Activated naive CD8-positive, alpha-beta T cell (primary cell): ENCODE measurements at regions not wholly inside any gene's neighbourhood (a gene's known extent, or its start where the extent isn't known, plus 50 kb on each side); places are given as distances from the start of the nearest gene placed in this dataset.

Source experiments
- H3K27ac Mint-ChIP-seq: one replicate; pipeline ENCODE4 v1.8.0; 2021; ENCODE audit warnings: mixed read lengths
- H3K27me3 Mint-ChIP-seq: one replicate; pipeline ENCODE4 v1.8.0; 2021; ENCODE audit warnings: mixed read lengths
- H3K36me3 Mint-ChIP-seq: one replicate; pipeline ENCODE4 v1.8.0; 2021; ENCODE audit warnings: mixed read lengths
- H3K4me1 Mint-ChIP-seq: one replicate; pipeline ENCODE4 v1.8.0; 2021; ENCODE audit warnings: low read depth, mixed read lengths
- H3K4me3 Mint-ChIP-seq: one replicate; pipeline ENCODE4 v1.8.0; 2021; ENCODE audit warnings: mild to moderate bottlenecking, mixed read lengths
- H3K9me3 Mint-ChIP-seq: one replicate; pipeline ENCODE4 v1.8.0; 2021; ENCODE audit warnings: low read depth, mixed read lengths

- Mint-ChIP-seq H3K36me3 (no peaks in the 10 kb centered on the region), H3K4me3 (no peak overlapping the region), H3K27ac (no peak overlapping the region), H3K27me3 (no peaks in the 10 kb centered on the region), H3K9me3 (peaks cover 26% of the 10 kb centered on the region), H3K4me1 (no peaks in the 10 kb centered on the region)
Measured at GRCh38 chr18:65146482-65147021, 604.3 kb upstream of the CDH7 start.

DNA sequence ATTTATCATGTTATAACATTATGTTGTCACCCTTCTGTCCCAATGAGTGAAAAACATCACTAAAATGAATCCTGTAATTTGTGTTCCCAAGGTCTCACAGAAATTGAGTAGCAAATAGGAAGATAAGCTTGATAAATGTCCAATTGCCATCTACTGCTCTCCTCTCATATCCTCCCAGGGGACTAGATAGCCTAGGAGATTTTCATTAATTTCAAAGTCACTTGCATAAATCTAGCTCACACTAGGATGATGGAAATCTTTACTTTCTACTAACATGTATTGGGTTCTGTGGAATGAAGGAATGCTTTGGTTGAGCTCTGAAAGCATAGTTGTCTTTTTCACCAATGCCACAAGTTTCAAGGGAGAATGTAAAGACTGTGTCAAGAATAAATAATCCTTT, 605.5 kb upstream of the CDH7 start:
- Mint-ChIP-seq H3K4me1 (no peaks in the 10 kb centered on the region), H3K27me3 (no peaks in the 10 kb centered on the region), H3K36me3 (no peaks in the 10 kb centered on the region), H3K27ac (no peak overlapping the region), H3K9me3 (peaks cover 22% of the 10 kb centered on the region), H3K4me3 (no peak overlapping the region)

DNA sequence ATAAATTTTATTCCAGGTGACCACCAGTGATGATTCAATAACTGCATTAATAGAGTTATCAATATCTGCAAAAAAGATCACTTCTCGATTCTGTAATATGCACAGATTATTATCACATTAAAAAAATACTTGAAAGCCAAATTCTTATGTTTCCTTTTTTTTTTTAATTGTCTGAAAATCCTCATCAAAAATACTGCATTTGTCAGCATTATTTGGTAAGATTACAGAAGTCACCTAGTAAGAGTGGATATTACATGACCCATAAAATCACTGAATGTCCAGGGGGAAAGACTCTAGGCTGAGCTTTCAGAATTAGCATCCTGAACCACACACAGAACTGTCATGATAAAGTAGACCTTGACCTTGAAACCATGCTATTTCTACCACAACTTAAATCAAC, 617.2 kb upstream of the CDH7 start:
- Mint-ChIP-seq H3K36me3 (no peaks in the 10 kb centered on the region), H3K9me3 (peaks cover 21% of the 10 kb centered on the region), H3K27ac (no peak overlapping the region), H3K27me3 (no peaks in the 10 kb centered on the region), H3K4me1 (no peaks in the 10 kb centered on the region), H3K4me3 (no peak overlapping the region)

DNA sequence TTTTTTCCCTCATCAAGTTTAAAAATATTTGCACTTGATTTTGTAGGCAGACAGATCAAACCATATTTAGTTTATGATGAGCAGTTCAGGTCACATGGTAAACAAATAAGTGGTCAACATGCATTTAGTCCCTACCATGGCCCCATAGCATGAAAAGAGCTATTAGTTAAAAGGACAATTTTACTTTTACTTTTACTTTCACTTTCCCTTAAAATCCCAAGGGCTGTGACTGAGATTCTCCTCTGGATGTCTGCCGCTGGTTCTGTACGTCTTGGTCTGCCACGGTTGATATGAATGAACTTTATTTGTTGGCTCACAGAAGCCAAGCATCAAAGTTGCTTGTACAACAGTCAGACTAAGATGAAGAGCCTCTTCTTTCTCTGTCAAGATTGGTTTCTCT, 626.2 kb upstream of the CDH7 start:
- H3K9me3 Mint-ChIP-seq, result peaks cover 14% of the 10 kb centered on the region
- no peak overlapping the region for H3K27ac Mint-ChIP-seq
- H3K27me3 Mint-ChIP-seq, result no peaks in the 10 kb centered on the region
- H3K4me3 Mint-ChIP-seq, result no peak overlapping the region
- no peaks in the 10 kb centered on the region for H3K4me1 Mint-ChIP-seq
- no peaks in the 10 kb centered on the region for H3K36me3 Mint-ChIP-seq

- H3K27me3 Mint-ChIP-seq, result no peaks in the 10 kb centered on the region
- H3K9me3 Mint-ChIP-seq, result peaks cover 15% of the 10 kb centered on the region
- H3K4me3 Mint-ChIP-seq, result no peak overlapping the region
- H3K27ac Mint-ChIP-seq, result no peak overlapping the region
- no peaks in the 10 kb centered on the region for H3K4me1 Mint-ChIP-seq
- H3K36me3 Mint-ChIP-seq, result no peaks in the 10 kb centered on the region
Measured at GRCh38 chr18:65103864-65104263, 646.9 kb upstream of the CDH7 start.

- Mint-ChIP-seq H3K27ac (no peak overlapping the region), H3K9me3 (peaks cover 11% of the 10 kb centered on the region), H3K27me3 (no peaks in the 10 kb centered on the region)
Measured at GRCh38 chr18:65093346-65093745, 657.5 kb upstream of the CDH7 start.

DNA sequence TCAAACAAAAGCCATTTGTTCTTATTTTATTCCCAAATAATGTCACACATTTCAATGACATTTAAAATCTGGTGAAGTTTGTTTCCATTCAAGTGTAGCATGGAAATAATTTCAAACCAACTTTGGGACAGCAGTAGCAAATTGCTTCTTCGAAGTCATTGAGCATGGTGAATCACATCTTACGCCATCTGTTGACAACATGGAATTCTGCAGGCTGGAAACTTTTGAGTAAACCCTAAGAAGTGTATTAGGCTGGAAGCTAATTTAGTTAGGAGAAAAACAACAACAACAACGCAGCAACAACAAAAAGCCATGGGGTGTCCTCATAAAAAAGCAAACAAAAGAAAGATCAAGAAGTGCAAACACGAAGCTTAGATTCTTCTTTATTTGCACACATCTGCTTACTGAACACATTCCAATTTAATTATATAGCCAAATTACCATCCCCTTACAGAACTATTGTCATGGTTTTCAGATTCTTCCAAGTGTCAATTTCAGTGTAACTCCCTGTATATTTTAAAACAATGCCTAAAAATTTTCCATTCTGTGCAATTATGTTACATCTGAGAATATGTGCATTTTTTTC, 659.0 kb upstream of the CDH7 start:
- no peaks in the 10 kb centered on the region for H3K27me3 Mint-ChIP-seq
- no peaks in the 10 kb centered on the region for H3K36me3 Mint-ChIP-seq
- peaks cover 11% of the 10 kb centered on the region for H3K9me3 Mint-ChIP-seq
- H3K4me1 Mint-ChIP-seq, result no peaks in the 10 kb centered on the region
- H3K27ac Mint-ChIP-seq, result no peak overlapping the region
- no peak overlapping the region for H3K4me3 Mint-ChIP-seq

More at GRCh38 chr18:65093346-65093745, 657.5 kb upstream of the CDH7 start:
- H3K4me3 Mint-ChIP-seq, result no peak overlapping the region
- H3K4me1 Mint-ChIP-seq, result no peaks in the 10 kb centered on the region
- no peaks in the 10 kb centered on the region for H3K36me3 Mint-ChIP-seq

DNA sequence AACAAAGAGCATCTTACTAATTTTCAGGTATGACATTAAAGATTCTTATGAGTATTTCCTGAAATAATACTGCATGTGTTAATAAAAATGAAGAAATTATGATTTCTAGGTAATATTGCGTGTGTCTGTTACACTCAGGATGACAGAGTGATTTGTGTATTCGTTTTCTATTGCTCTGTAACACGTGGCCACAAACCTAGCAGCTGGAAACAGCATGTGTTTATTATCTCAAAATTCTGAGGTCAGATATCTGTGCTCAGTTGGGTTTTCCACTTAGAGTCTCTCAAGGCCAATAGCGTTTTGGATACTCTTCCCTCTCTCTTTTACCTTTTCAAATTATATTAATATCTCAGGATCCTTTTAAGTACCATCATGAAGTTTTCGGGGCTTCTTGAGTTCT, 667.9 kb upstream of the CDH7 start:
- no peak overlapping the region for H3K4me3 Mint-ChIP-seq
- peaks cover 9% of the 10 kb centered on the region for H3K9me3 Mint-ChIP-seq
- no peaks in the 10 kb centered on the region for H3K27me3 Mint-ChIP-seq
- no peaks in the 10 kb centered on the region for H3K36me3 Mint-ChIP-seq
- no peaks in the 10 kb centered on the region for H3K4me1 Mint-ChIP-seq
- H3K27ac Mint-ChIP-seq, result no peak overlapping the region

GRCh38 chr18:65081786-65082185, 669.0 kb upstream of the CDH7 start:
- H3K27me3 Mint-ChIP-seq, result no peaks in the 10 kb centered on the region
- H3K9me3 Mint-ChIP-seq, result peaks cover 9% of the 10 kb centered on the region
- H3K36me3 Mint-ChIP-seq, result no peaks in the 10 kb centered on the region
- no peak overlapping the region for H3K27ac Mint-ChIP-seq
- H3K4me1 Mint-ChIP-seq, result no peaks in the 10 kb centered on the region
- no peak overlapping the region for H3K4me3 Mint-ChIP-seq

- peaks cover 4% of the 10 kb centered on the region for H3K9me3 Mint-ChIP-seq
- no peaks in the 10 kb centered on the region for H3K27me3 Mint-ChIP-seq
- no peaks in the 10 kb centered on the region for H3K4me1 Mint-ChIP-seq
- H3K36me3 Mint-ChIP-seq, result no peaks in the 10 kb centered on the region
- H3K4me3 Mint-ChIP-seq, result no peak overlapping the region
- no peak overlapping the region for H3K27ac Mint-ChIP-seq
Measured at GRCh38 chr18:65073060-65073550, 677.7 kb upstream of the CDH7 start.

DNA sequence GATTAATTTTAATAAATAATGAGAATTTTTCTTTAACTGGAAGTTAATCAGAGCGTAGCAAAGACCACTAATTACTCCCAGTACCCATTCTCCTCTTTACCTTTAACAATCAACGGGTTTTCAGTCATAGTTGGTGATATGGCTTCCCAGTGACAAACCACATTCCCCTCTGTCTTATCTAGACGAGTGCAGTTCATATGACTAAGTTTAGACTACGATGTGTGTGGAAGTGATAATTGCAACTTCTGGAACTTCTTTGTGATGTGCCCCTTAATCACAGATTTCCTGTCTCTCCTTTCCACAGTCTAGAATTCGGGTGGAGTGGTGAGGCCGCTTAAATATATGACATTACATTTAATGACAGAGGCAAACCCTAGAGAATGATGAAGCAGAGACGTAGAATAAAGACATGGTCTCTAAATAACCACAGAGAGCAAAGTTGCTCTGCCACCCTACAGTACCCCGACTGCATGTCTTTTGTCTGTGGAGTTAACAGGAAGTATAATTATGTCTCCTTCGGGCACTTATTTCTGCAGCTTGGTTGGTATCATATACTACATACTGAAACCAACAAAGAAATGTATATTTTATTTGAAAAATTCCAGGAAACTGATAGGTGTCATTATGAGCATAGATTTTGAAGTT, 693.3 kb upstream of the CDH7 start:
- H3K36me3 Mint-ChIP-seq, result no peaks in the 10 kb centered on the region
- no peak overlapping the region for H3K27ac Mint-ChIP-seq
- H3K4me3 Mint-ChIP-seq, result no peak overlapping the region
- H3K4me1 Mint-ChIP-seq, result no peaks in the 10 kb centered on the region
- H3K9me3 Mint-ChIP-seq, result peaks cover 10% of the 10 kb centered on the region
- H3K27me3 Mint-ChIP-seq, result no peaks in the 10 kb centered on the region

DNA sequence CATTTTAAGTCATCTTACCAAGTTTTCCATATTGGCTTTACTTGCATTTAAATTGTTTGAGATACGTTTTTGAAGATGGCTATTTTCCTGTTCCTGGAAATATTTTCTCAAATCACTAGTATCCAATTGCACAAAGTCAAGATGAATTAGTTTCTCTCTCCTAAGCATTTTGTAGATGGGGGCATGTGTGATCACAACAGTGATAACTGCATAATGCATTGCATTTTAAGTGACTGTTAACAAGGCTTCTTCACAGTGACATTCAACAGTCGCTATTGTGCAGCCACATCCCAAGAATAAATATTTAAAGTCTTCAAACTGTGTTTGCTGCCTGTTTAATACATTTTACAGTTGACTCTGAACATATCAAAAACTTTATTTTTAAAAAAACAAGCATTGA, 694.2 kb upstream of the CDH7 start:
- H3K4me3 Mint-ChIP-seq, result no peak overlapping the region
- H3K9me3 Mint-ChIP-seq, result peaks cover 11% of the 10 kb centered on the region
- no peaks in the 10 kb centered on the region for H3K4me1 Mint-ChIP-seq
- H3K36me3 Mint-ChIP-seq, result no peaks in the 10 kb centered on the region
- H3K27me3 Mint-ChIP-seq, result no peaks in the 10 kb centered on the region
- H3K27ac Mint-ChIP-seq, result no peak overlapping the region

DNA sequence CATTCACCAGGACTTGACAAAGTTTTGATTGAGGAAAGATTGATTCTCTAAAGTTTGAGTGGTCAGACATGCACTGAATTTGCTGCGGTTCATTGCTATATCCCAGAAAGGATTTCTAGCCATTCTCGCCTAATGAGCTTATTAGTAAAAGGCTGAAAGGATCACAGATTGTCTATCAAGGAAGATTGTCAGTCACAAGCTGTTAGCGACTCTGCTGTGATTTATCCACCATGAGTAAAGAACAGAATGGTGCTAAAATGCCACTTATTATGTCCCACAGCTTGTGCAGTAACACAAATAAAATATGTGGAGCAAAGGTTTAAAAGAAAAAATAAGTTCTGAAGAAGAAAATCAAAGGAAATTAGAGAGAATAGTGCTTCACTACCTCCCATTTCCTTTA, 701.2 kb upstream of the CDH7 start:
- Mint-ChIP-seq H3K9me3 (peaks cover 13% of the 10 kb centered on the region), H3K4me3 (no peak overlapping the region), H3K36me3 (no peaks in the 10 kb centered on the region), H3K27ac (no peak overlapping the region), H3K4me1 (no peaks in the 10 kb centered on the region), H3K27me3 (no peaks in the 10 kb centered on the region)

DNA sequence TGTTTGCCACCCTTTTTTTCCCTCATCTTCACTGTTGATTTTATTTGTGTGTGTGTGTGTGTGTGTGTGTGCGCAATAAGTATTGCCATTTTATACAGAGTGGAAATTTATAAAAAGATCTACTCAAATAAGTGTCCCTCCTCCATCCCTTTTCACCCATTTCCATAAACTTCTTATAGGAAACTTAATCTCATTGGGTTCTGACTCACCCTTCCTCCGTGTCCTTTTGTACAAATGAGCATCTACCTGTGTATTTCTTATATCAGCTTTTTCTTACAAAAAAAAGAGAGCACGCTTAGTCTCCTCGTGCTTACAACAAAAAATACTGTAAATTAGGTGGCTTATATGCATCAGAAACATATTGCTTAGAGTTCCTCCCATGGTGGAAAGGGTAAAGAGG, 711.2 kb upstream of the CDH7 start:
- Mint-ChIP-seq H3K4me1 (no peaks in the 10 kb centered on the region), H3K9me3 (no peaks in the 10 kb centered on the region), H3K4me3 (no peak overlapping the region), H3K27me3 (no peaks in the 10 kb centered on the region), H3K27ac (no peak overlapping the region), H3K36me3 (no peaks in the 10 kb centered on the region)

DNA sequence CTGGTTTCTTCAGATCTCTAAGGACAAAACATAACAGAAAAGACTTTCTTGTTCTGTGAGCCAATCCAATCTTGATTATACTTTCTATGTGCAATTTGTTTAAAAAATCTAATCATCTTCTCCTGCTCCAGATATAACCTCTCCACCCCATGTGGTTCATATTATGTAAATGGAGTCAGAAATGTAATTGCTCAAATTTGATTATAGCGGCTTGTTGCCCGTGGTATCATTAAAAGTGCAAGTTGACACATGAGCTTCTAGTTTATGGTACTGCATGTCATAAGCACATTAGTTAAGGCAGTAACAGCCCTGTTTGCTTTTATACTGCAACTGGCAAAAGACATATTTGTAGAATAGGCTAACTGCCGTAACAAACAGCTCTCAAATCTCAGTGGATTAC, 715.1 kb upstream of the CDH7 start:
- Mint-ChIP-seq H3K27ac (no peak overlapping the region), H3K4me3 (no peak overlapping the region), H3K27me3 (no peaks in the 10 kb centered on the region), H3K9me3 (peaks cover 2% of the 10 kb centered on the region), H3K36me3 (no peaks in the 10 kb centered on the region), H3K4me1 (no peaks in the 10 kb centered on the region)

DNA sequence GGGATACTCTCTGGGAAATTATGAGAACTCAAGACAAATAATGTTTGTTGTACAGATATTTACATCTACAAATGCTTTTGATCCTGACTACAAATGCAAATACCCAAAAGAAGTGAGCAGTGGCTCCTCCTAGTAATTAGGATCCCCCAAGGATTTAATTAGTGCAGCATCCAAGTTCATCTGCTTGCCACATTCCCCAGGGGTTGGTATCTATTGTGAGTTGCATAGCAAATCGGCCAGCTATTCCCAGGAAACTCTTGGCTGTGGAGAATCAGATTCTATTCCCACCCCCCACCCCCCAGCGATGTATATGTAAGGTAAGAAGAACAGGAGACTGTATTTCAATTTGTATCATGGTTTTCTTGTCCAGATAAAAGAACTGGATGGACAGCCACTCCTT, 725.1 kb upstream of the CDH7 start:
- peaks cover 12% of the 10 kb centered on the region for H3K9me3 Mint-ChIP-seq
- H3K4me1 Mint-ChIP-seq, result no peaks in the 10 kb centered on the region
- no peaks in the 10 kb centered on the region for H3K27me3 Mint-ChIP-seq
- no peak overlapping the region for H3K4me3 Mint-ChIP-seq
- no peaks in the 10 kb centered on the region for H3K36me3 Mint-ChIP-seq
- no peak overlapping the region for H3K27ac Mint-ChIP-seq
